Tibial nerve (tissue), 4 donors: ENCODE measurements at regions not wholly inside any gene's neighbourhood (a gene's known extent, or its start where the extent isn't known, plus 50 kb on each side); places are given as distances from the start of the nearest gene placed in this dataset.

Experiments used
- CTCF ChIP-seq, 5 experiments: fragments of 200-600 bp in 3 of 5; fragments of 450-650 bp in 2 of 5; sonication (generic) in 3 of 5; IDR thresholded peaks; one replicate each; pipeline ENCODE4 v1.5.1; 2016 to 2019; ENCODE audit warnings: antibody characterized with exemption in 5 of 5, mild to moderate bottlenecking in 3 of 5, moderate library complexity in 2 of 5
- EP300 ChIP-seq, 2 donors: sonication (generic); formaldehyde crosslinking; IDR thresholded peaks; one replicate each; pipeline ENCODE4 v1.6.1; 2017; ENCODE audit warnings: antibody characterized with exemption in 2 of 2, mild to moderate bottlenecking in 1 of 2
- POLR2A ChIP-seq, 2 donors: fragments of 450-650 bp; IDR thresholded peaks; one replicate each; pipeline ENCODE4 v1.6.1; 2017; ENCODE audit warnings: antibody characterized with exemption in 2 of 2, mild to moderate bottlenecking in 2 of 2, moderate library complexity in 2 of 2

- TF ChIP-seq POLR2A (IDR thresholded peaks at IDR 0.05) (no peak), CTCF (IDR thresholded peaks at IDR 0.05) (no peak), EP300 (IDR thresholded peaks at IDR 0.05) (no peak)
Measured at GRCh38 chr7:388023-388960, 98.3 kb downstream of the FOXL3 start.
